Hindlimb muscle (tissue), 1 donor: ENCODE measurements at regions not wholly inside any gene's neighbourhood (a gene's known extent, or its start where the extent isn't known, plus 50 kb on each side); places are given as distances from the start of the nearest gene placed in this dataset.
A peak's percentile ranks its signal among the peaks of the same experiment; 100 is the strongest.
"Not testable (repeated sequence)": the region's sequence is repeated elsewhere in the genome, so short reads cannot be mapped to it uniquely, and the experiment has no call there.

Source experiments
- DNase-seq: peaks from one replicate; pipeline ENCODE4 v3.0.0-alpha.2; 2013

- no peak for DNase-seq
Observed at GRCh38 chr9:82456642-82457041, 468.1 kb downstream of the SPATA31D1 start.

DNA sequence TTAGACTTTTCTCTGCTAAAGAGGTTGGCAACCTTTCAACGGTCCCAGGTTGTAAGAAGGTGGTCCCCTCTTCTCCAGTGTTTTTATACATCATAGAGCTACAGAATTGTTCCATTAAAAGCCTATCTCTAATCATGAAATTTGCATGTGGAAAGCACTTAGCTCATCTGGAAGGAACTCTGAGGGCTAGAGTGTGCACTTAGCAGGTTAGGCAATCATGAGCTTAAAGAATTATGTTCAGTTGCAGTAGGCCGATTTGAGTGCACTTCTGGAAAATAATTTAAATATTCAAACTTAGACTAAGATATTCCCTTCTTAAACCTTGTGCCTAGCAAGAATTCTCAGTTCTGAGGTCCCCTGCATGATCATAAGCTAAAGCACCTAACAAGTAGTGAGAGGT is 468.7 kb downstream of the SPATA31D1 start:
- DNase-seq: no peak

- DNase-seq: no peak
Observed at GRCh38 chr9:82457891-82458290, 469.3 kb downstream of the SPATA31D1 start.

DNA sequence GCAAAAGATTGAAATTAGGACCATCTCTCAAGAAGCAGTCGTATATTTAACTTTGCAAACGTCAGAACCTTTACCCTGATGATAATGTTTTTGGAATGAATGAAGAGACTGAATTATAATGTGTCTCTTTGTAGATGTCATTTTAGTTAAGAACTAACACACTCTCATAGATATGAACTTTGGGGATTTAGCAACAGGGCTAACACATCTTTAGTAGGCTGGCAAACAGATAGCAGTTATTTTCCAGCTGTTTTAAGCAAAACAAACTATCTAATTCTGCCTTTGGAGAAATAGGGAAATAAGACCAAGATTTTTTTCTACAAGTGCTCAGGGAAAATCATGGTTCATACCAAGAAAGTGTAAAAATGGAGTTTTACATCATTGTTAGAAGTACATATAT is 469.7 kb downstream of the SPATA31D1 start:
- no peak for DNase-seq

DNA sequence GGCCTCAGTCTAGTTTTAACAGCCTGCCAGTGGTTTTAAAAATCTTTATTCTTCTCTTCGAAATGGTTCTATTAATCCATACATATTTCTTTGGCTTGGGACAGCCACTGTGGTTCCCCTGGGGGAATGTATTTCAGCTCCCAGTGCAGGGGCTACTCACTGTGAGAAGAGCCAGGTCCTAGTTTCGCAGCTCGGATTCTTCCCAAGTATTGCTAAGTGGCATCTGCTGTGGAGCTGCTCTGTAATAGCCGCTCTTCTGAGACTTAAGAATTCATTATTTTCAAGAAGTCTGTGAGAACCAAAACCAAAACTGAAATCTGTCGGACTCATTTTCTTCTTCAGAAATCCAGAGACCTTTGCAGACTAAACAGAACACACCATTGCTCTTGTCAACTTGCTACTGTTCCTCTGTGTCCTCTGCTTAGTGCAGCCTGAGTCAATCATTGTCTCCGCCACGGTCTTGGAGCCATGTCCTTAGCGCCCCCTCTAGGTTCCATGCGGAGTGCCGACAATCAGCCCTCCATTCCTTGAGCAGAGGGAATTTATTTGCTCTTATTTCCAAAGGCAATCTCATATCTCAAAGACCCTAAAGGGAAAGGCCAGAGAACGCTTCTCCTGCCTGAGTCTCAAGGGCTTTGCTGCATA is 478.2 kb downstream of the SPATA31D1 start:
- peak; percentile 36 for DNase-seq

GRCh38 chr9:82467436-82467835 is 478.9 kb downstream of the SPATA31D1 start:
- peak; percentile 40 for DNase-seq

DNA sequence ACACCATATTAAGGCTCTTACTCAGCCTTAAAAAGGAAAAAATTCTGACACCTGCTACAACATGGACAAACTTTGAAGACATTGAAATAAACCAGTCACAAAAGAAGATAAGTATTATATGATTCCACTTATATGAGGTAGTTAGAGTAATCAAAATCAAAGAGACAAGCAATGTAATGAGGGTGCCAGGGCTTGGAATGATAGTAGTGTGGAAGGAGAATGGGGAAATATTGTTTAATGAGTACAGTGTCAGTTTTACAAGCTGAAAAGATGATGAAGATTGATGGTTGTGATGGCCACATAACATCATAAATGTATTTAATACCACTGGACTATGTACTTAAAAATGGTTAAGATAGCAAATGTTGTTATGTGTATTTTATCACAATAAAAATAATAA is 485.7 kb downstream of the SPATA31D1 start:
- no peak for DNase-seq

- no peak for DNase-seq
Observed at GRCh38 chr9:82475584-82476301, 487.2 kb downstream of the SPATA31D1 start.

- DNase-seq: no peak
Observed at GRCh38 chr9:82480921-82481320, 492.3 kb downstream of the SPATA31D1 start.

DNA sequence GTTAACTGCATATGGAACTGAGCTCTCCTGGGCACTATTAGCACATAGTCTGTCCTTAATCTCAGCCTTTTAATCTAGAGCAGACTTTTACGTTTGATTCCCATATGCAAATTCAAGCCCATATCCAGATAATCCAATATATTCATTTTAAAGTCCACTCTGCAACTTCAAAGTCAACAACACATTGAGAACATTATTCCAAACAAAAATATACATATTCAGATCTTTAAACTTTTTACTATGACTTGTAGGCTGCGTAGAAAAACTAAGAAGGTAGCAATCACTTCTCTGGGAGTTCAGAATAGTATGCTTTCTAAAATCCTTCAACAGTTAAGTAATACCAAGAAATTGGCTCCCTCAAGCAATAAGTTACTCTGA is 499.4 kb downstream of the SPATA31D1 start:
- DNase-seq: no peak

DNA sequence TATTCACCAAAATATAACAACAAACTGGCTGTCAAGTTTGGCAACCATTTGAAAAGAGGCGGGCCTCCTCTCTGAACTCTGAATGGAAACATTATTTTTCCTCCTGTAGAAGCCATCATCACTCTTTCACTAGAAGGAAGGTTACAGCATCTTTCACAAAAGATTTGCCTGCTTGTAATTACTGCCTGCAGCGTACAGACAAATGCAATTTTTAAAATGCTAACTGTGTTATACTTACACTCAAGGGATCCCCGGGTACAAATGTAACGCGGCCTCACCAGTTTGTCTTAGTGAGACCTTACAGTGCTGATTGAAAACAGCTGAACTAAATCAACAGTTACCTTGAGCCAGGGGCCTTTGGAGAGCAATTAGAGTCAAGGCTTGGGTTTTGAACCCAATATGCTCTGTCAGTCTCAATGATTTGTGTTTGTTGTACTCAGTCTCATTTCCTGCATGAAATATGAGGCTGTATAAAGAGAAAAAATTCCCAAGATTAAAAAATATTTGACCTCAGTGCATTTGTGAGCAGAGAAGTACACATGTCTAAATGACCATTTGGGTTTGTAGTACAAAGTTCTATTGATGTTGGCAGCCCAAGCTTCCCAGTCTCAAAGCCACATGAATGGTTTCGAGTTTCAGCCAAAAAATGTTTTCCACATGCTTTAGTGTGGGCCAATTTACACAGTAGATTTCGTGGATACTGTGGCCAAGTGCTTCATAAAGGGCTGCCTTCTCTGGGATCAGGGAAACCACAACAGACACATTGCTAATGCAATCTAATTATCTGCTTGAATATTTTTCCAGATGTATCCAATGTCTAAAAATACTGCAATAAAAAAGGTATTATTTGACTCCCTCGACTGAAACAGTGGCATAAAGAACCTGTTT is 500.0 kb downstream of the SPATA31D1 start:
- peak; percentile 88 for DNase-seq

DNA sequence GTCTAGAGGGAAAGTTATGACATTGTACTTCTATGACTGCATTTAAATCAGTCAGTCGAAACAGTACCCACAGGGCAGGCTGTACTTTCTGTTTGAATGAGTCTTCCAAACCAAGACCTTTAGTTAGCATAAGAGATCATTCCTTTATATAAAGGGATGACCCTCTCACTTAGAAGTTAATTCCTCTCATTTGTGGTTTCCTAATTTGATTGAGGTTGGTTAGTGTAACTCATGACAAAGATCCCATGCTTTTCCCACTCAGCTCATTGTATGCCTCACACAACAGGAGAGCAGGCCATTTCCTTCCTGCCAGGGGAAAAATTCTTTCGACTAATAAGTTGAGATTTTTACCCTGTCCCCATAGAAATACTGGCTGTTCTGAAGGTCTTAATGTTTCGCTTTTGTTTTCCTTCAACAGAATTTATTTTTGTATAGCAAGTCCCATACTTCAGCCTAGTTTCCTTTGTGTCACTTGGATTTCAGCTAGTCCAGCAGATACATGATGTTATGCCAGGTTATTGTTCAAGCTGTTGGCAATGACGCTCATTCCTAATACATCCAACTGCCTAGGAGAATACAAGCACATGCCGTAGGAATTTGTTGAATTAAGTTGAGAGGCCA is 500.7 kb downstream of the SPATA31D1 start:
- peak; percentile 60 for DNase-seq

DNA sequence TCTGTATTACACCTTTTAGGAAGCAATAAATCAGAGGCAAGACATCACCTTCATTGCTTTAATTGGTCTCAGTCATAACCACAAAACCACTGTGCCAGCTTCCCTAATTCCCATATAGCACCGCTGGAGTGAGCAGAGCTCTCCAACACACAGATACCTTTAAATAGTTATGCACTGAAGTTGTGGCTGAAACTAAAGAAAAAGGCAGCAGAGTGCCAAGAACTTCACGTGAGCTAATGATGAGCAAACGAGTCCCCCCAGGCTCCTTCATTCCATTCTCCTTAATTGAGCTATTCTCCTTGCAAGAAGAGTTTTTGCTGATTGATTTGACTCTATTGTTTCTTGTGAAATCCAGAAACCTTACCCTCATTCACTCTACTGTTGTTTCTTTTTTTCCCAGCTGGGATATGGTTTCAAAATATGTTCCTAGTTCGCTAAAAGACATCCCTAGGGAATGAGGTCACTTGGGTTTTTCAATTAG is 501.5 kb downstream of the SPATA31D1 start:
- peak; percentile 47 for DNase-seq

- not testable (repeated sequence) for DNase-seq
Observed at GRCh38 chr9:82490821-82491220, 502.2 kb downstream of the SPATA31D1 start.

DNA sequence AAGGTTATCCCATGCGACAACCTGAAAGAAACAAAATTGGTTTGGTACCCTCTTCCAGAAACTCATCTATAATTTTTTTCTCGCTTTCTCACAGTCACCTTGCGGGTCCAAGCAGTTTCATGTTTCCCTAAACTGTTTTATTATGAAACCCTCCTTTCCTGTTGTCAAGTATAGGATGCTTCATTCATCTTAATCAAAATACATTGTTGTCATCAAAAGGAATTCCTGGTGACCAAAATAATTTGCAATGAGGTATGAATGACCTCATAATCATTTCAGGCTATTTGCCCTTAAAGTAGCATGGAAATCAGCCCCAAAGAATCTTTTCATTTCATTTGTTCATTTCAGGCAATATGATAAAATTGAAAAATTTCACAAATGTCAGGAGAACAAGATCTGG is 503.0 kb downstream of the SPATA31D1 start:
- DNase-seq: no peak

DNA sequence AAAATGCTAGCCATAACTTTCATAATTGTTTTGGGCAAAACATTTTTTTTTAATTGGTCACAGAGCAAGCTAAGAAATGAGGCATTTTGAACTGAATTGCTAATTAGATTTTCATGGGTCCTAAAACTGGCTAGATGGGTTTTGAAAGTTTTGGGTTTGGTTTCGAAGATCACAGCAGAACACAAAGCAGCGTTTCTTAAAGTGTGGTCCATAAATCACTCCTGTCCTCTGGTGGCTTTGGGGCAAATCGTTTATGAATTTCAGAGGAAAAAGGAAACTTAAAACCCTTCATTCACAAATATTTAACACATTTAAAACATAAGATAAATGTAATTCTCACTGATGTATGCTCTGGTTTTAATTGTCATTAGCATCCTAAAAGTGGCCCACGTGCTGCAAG is 503.7 kb downstream of the SPATA31D1 start:
- no peak for DNase-seq

- DNase-seq: no peak
Observed at GRCh38 chr9:82495884-82496777, 507.6 kb downstream of the SPATA31D1 start.

DNA sequence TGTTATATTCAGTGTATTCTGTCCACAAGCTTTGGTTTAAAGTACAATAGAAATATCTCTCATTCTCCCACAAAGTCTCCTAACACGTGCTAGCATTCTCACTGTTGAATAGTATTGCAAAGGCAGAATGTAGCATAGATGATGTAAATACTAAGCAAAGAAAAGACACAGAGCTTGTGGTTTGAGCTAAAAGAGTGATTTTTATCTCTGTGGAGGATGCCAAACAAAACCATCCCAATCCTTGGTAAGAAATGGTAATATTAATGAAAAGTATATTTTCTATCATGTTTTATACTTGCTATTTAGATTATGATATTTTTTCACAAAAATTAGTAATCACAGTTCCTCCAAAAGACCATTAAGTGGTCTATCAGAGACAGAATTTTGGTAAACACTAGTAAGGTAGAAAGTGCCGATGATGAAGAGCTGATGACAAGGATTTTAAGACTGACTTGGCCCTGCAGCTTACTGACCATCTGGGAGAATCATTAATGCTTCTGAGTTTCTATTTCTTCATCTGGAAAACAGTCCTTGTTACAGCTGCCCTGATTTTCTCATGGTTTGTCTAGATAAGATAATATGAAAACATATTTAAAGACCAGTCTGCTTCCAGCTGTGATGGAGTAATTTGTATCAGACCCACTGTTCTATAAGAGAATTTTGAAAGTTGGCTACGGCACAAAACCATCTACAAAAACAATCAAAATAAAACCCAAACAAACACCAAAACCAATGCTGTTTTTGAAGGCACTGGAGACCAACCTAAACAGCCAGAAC is 510.2 kb downstream of the SPATA31D1 start:
- DNase-seq: peak; percentile 20

DNA sequence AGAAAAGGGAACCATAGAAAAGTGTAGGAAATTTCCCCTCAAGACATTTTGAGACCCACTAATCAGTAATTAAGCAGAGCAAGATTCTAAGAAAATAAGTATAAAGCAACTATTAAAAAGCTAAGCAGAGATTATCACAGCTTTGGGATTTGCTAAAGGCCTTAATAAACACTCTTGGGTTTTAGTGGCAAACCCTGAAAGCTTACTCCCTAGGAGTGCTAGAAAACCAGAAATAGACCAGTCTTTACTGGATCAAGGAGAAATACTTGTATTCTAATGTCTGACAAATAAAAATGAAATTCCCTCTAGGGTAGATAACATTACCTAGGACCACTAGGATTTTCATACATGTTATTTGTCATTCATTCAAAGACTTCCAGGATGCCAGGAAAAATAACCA is 510.8 kb downstream of the SPATA31D1 start:
- DNase-seq: no peak

DNA sequence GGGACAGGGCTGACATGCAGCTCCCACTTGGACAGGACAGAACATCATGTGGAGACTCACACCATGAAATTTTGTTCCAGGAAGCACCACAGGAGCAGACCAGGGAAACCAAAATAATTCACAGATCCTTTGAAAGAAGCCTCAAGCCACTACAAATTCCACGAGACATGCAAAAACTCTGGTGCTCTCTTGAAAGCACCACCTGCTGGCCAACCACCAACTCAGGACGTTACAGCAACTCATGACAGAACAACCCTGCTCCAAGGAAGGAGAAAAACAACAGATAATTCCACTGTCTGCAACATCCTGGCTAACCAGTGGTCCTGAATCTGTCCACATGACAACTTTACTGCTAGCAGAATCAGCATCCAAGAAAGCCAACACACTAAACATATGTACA is 516.0 kb downstream of the SPATA31D1 start:
- DNase-seq: no peak

GRCh38 chr9:82511626-82512025 is 523.1 kb downstream of the SPATA31D1 start:
- DNase-seq: no peak
